GM18505 (cell line): ENCODE measurements at regions not wholly inside any gene's neighbourhood (a gene's known extent, or its start where the extent isn't known, plus 50 kb on each side); places are given as distances from the start of the nearest gene placed in this dataset.

ENCODE experiments used
- ATAC-seq: cut with Tn5 transposase; IDR thresholded peaks from one replicate; pipeline ENCODE4 v1.9.1; 2021; ENCODE audit not compliant: unreplicated experiment
- POLR2A ChIP-seq: IDR thresholded peaks from 4 replicates; pipeline ENCODE4 v1.6.1; 2011; ENCODE audit warnings: borderline replicate concordance; ENCODE audit not compliant: insufficient read depth, insufficient read length; ENCODE audit errors: extremely low read depth

GRCh38 chr4:148503681-148504080 lies 61.5 kb upstream of the NR3C2 start:
- no peak for TF ChIP-seq POLR2A
- no peak for ATAC-seq

- TF ChIP-seq POLR2A: no peak
- ATAC-seq: no peak
These were observed 55.0 kb upstream of the NR3C2 start for GRCh38 chr4:148497258-148497657.

GRCh38 chr4:148495463-148495862 lies 53.2 kb upstream of the NR3C2 start:
- ATAC-seq: no peak
- no peak for TF ChIP-seq POLR2A
